Colon (tissue), 2 donors: ENCODE measurements at regions not wholly inside any gene's neighbourhood (a gene's known extent, or its start where the extent isn't known, plus 50 kb on each side); places are given as distances from the start of the nearest gene placed in this dataset.
"Not testable (repeated sequence)": the region's sequence is repeated elsewhere in the genome, so short reads cannot be mapped to it uniquely, and the experiment has no call there.

ENCODE experiments used
- FAIRE-seq: peaks from 2 replicates; lab custom pipeline; 2012; peaks lifted over from hg19 to GRCh38; lab: Jason Lieb, UNC
- donor health status: control.
- donor health status: control.

- no peak for FAIRE-seq
These were observed 171.7 kb downstream of the TLE3 start for GRCh38 chr15:69926006-69926405.

GRCh38 chr15:69926721-69927120 lies 171.0 kb downstream of the TLE3 start:
- no peak for FAIRE-seq

- FAIRE-seq = not testable (repeated sequence)
These were observed 168.8 kb downstream of the TLE3 start for GRCh38 chr15:69928890-69929289.

- FAIRE-seq = no peak
These were observed 167.6 kb downstream of the TLE3 start for GRCh38 chr15:69929905-69930630.

- no peak for FAIRE-seq
These were observed 167.0 kb downstream of the TLE3 start for GRCh38 chr15:69930754-69931153.

GRCh38 chr15:69931156-69931555 lies 166.6 kb downstream of the TLE3 start:
- no peak for FAIRE-seq

- FAIRE-seq = no peak
These were observed 163.1 kb downstream of the TLE3 start for GRCh38 chr15:69934607-69935006.

- FAIRE-seq = no peak
These were observed 157.9 kb downstream of the TLE3 start for GRCh38 chr15:69939513-69940440.

- no peak for FAIRE-seq
These were observed 157.0 kb downstream of the TLE3 start for GRCh38 chr15:69940441-69941300.

GRCh38 chr15:69941301-69941605 lies 156.5 kb downstream of the TLE3 start:
- FAIRE-seq = no peak

GRCh38 chr15:69941706-69942495 lies 155.8 kb downstream of the TLE3 start:
- FAIRE-seq = no peak

- FAIRE-seq = no peak
These were observed 154.1 kb downstream of the TLE3 start for GRCh38 chr15:69943637-69944036.

GRCh38 chr15:69945729-69946128 lies 152.0 kb downstream of the TLE3 start:
- FAIRE-seq = no peak

- no peak for FAIRE-seq
These were observed 150.8 kb downstream of the TLE3 start for GRCh38 chr15:69946870-69947269.

GRCh38 chr15:69947394-69947793 lies 150.3 kb downstream of the TLE3 start:
- FAIRE-seq = no peak

- FAIRE-seq = no peak
These were observed 148.2 kb downstream of the TLE3 start for GRCh38 chr15:69949485-69949884.

GRCh38 chr15:69951256-69951897 lies 146.3 kb downstream of the TLE3 start:
- FAIRE-seq = no peak

- FAIRE-seq = no peak
These were observed 145.7 kb downstream of the TLE3 start for GRCh38 chr15:69951898-69952555.

- FAIRE-seq = no peak
These were observed 144.7 kb downstream of the TLE3 start for GRCh38 chr15:69953051-69953450.

- FAIRE-seq = no peak
These were observed 143.9 kb downstream of the TLE3 start for GRCh38 chr15:69953816-69954215.

GRCh38 chr15:69954666-69955065 lies 143.1 kb downstream of the TLE3 start:
- FAIRE-seq = no peak
